Suprapubic skin (tissue), 4 donors: ENCODE measurements at regions not wholly inside any gene's neighbourhood (a gene's known extent, or its start where the extent isn't known, plus 50 kb on each side); places are given as distances from the start of the nearest gene placed in this dataset.

Experiments used
- DNase-seq, 2 donors: peaks; one replicate each; pipeline ENCODE4 v3.0.0-alpha.2; 2019; ENCODE audit warnings: low spot score in 2 of 2
- H3K27ac ChIP-seq: fragments of 200-600 bp; sonication (generic); one replicate; pipeline ENCODE4 v1.5.1; 2019
- H3K27me3 ChIP-seq: fragments of 200-600 bp; sonication (generic); one replicate; pipeline ENCODE4 v1.5.1; 2019
- H3K36me3 ChIP-seq: fragments of 200-600 bp; sonication (generic); one replicate; pipeline ENCODE4 v1.5.1; 2019
- H3K4me1 ChIP-seq: fragments of 200-600 bp; sonication (generic); one replicate; pipeline ENCODE4 v1.5.1; 2019
- H3K4me3 ChIP-seq: fragments of 200-600 bp; sonication (generic); one replicate; pipeline ENCODE4 v1.5.1; 2019; ENCODE audit warnings: mild to moderate bottlenecking
- H3K9me3 ChIP-seq: fragments of 200-600 bp; sonication (generic); one replicate; pipeline ENCODE4 v1.5.1; 2019
- EP300 ChIP-seq: sonication (generic); formaldehyde crosslinking; IDR thresholded peaks from one replicate; pipeline ENCODE4 v1.6.1; 2017; ENCODE audit warnings: antibody characterized with exemption
- POLR2A ChIP-seq, 2 donors: fragments of 450-650 bp; IDR thresholded peaks; one replicate each; pipeline ENCODE4 v1.6.1; 2017; ENCODE audit warnings: antibody characterized with exemption in 2 of 2, mild to moderate bottlenecking in 2 of 2, moderate library complexity in 2 of 2
- POLR2AphosphoS5 ChIP-seq, 3 donors: sonication (generic); formaldehyde crosslinking; IDR thresholded peaks; one replicate each; pipeline ENCODE4 v1.6.1; 2017; ENCODE audit warnings: antibody characterized with exemption in 3 of 3
- WGBS: methylation state at CpG from one replicate; pipeline ENCODE4 v1.1.5; 2018; 5-methylcytosine and 5-hydroxymethylcytosine counted together
- TF ChIP-seq, protein P1 (sequence below), 2 donors: fragments of 200-600 bp in 1 of 2; fragments of 450-650 bp in 1 of 2; sonication (generic) in 1 of 2; IDR thresholded peaks; one replicate each; pipeline ENCODE4 v1.5.1; 2016 to 2019; ENCODE audit warnings: antibody characterized with exemption in 2 of 2, mild to moderate bottlenecking in 1 of 2, moderate library complexity in 1 of 2

DNA sequence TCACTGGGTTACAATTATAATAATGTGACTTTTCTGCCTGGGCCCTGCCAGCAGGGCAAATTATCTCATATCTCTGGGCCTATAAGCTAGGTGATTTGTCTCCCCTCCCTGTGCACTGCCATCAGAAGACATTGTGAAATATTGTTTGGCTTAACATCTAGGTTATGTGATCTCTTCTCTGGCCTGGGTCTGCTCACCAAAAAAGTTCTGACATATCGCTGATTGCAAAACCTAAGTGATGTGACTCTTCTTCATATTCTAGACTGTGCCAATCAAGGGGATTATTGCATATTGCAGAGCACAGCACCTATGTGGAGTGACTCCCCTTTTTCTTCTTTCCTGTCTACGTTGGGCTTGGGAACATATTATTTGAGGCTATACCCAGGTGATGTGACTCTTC is 1123.1 kb upstream of the AMELY start:
- no peak for DNase-seq
- no CpG with 5 or more reads among the region's 2 CpGs for WGBS
- Histone ChIP-seq H3K9me3 (no peaks in the 10 kb centered on the region), H3K36me3 (no peaks in the 10 kb centered on the region), H3K27ac (no peak overlapping the region), H3K27me3 (no peaks in the 10 kb centered on the region), H3K4me1 (no peaks in the 10 kb centered on the region), H3K4me3 (no peak overlapping the region)
- TF ChIP-seq POLR2AphosphoS5 (IDR thresholded peaks at IDR 0.05) (no peak), EP300 (no peak), POLR2A (IDR thresholded peaks at IDR 0.05) (no peak)
- TF ChIP-seq, protein P1, sequence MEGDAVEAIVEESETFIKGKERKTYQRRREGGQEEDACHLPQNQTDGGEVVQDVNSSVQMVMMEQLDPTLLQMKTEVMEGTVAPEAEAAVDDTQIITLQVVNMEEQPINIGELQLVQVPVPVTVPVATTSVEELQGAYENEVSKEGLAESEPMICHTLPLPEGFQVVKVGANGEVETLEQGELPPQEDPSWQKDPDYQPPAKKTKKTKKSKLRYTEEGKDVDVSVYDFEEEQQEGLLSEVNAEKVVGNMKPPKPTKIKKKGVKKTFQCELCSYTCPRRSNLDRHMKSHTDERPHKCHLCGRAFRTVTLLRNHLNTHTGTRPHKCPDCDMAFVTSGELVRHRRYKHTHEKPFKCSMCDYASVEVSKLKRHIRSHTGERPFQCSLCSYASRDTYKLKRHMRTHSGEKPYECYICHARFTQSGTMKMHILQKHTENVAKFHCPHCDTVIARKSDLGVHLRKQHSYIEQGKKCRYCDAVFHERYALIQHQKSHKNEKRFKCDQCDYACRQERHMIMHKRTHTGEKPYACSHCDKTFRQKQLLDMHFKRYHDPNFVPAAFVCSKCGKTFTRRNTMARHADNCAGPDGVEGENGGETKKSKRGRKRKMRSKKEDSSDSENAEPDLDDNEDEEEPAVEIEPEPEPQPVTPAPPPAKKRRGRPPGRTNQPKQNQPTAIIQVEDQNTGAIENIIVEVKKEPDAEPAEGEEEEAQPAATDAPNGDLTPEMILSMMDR (IDR thresholded peaks at IDR 0.05) = no peak

DNA sequence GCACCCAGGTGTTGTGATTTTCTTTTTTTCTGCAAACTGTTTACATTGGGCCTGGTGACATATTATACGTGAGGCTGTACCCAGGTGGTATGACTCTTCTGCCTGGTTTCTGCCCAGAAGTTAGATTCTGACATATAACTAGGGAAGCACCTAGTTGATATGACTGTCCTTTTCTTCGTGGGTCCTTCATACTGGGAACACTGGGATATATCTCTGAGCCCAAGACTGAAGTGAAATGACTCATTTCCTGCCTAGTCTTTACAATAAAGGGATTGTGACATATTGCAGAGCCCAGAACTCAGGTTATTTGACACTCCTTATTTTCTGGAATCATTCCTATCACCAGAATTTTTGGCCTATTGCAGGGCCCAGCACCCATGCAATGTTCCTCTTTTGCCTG is 1121.6 kb upstream of the AMELY start:
- DNase-seq = no peak
- Histone ChIP-seq H3K9me3 (no peaks in the 10 kb centered on the region), H3K27me3 (no peaks in the 10 kb centered on the region), H3K27ac (no peak overlapping the region), H3K4me1 (no peaks in the 10 kb centered on the region), H3K36me3 (no peaks in the 10 kb centered on the region), H3K4me3 (no peak overlapping the region)
- no CpG with 5 or more reads among the region's 2 CpGs for WGBS
- TF ChIP-seq POLR2A (IDR thresholded peaks at IDR 0.05) (no peak), POLR2AphosphoS5 (IDR thresholded peaks at IDR 0.05) (no peak), EP300 (no peak)
- TF ChIP-seq, protein P1 (IDR thresholded peaks at IDR 0.05) = no peak

DNA sequence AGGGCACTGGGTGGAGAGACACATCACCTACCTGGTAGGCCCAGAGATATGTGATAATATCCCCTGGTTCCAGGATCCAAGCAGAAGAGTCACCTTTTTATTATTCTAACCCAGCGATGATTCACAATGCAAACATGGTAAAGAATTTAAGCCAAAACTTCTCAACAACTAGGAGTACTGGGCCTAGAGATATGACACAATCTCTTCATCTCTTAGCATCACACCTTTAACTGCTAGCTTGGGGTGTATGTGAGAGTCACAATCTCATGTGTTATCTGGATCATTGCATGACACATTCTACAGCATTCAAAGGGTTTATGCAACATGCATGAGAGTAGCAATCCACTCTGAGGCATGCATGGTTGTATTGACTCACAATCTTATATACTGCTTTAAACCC is 1109.0 kb upstream of the AMELY start:
- no peak overlapping the region for H3K27ac ChIP-seq
- no peaks in the 10 kb centered on the region for H3K27me3 ChIP-seq
- no peak for DNase-seq
- H3K36me3 ChIP-seq = no peaks in the 10 kb centered on the region
- no peaks in the 10 kb centered on the region for H3K4me1 ChIP-seq
- TF ChIP-seq EP300 (no peak), POLR2AphosphoS5 (IDR thresholded peaks at IDR 0.05) (no peak), POLR2A (IDR thresholded peaks at IDR 0.05) (no peak)
- TF ChIP-seq, protein P1 (IDR thresholded peaks at IDR 0.05) = no peak
- no peaks in the 10 kb centered on the region for H3K9me3 ChIP-seq
- no CpG with 5 or more reads among the region's 1 CpG for WGBS
- no peak overlapping the region for H3K4me3 ChIP-seq

DNA sequence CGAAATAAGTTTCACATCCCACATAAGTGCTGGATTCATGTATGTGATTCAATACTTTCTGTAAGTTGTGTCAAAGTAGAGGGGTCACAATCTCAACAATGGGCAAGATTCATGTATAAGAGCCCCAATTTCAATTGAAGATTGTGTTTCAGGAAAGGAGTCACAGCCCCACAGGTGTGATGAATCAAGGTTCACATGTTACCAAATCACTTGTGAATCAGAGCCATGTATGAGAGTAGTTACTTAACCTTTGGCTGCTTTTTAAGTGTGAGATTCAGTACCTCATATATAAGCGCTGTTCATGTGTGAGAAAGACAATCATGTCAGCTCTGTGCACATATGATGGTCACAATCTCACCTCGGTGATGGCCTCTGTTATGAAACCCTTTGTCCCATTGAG is 1100.0 kb upstream of the AMELY start:
- Histone ChIP-seq H3K9me3 (no peaks in the 10 kb centered on the region), H3K27me3 (no peaks in the 10 kb centered on the region), H3K4me1 (no peaks in the 10 kb centered on the region), H3K36me3 (no peaks in the 10 kb centered on the region), H3K4me3 (no peak overlapping the region), H3K27ac (no peak overlapping the region)
- no peak for DNase-seq
- WGBS = no CpG with 5 or more reads among the region's 3 CpGs
- TF ChIP-seq POLR2A (IDR thresholded peaks at IDR 0.05) (no peak), EP300 (no peak), POLR2AphosphoS5 (IDR thresholded peaks at IDR 0.05) (no peak)
- TF ChIP-seq, protein P1 (IDR thresholded peaks at IDR 0.05) = no peak

DNA sequence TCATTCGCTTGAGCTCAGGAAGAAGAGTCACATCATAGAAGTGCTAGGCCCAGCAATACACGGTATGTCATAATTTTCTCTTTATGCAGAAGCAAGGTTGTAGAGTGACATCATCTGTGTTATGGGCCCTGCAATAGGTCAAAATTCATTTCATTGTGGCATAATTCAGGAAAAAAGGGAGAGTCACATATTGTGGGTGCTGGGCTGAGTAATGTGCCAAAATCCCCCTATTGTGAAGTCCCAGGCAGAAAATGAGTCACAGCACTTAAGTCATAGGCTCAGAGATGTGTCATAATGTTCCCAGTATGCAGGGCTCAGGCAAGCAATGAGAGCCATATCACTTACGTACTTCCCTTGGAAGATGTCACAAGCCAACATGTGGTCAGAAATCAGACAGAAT is 1092.6 kb upstream of the AMELY start:
- H3K27ac ChIP-seq = no peak overlapping the region
- no peaks in the 10 kb centered on the region for H3K27me3 ChIP-seq
- WGBS = no CpG with 5 or more reads among the region's 3 CpGs
- no peak for DNase-seq
- H3K4me1 ChIP-seq = no peaks in the 10 kb centered on the region
- no peaks in the 10 kb centered on the region for H3K9me3 ChIP-seq
- H3K36me3 ChIP-seq = no peaks in the 10 kb centered on the region
- no peak overlapping the region for H3K4me3 ChIP-seq
- TF ChIP-seq, protein P1 (IDR thresholded peaks at IDR 0.05) = no peak
- TF ChIP-seq EP300 = no peak
- no peak for TF ChIP-seq POLR2AphosphoS5 (IDR thresholded peaks at IDR 0.05)
- TF ChIP-seq POLR2A (IDR thresholded peaks at IDR 0.05) = no peak
